ENCODE measurements at regions not wholly inside any gene's neighbourhood (a gene's known extent, or its start where the extent isn't known, plus 50 kb on each side); places are given as distances from the start of the nearest gene placed in this dataset.

GRCh38 chr13:59480396-59481259 lies 683.1 kb downstream of the DIAPH3 start:
- DNase-seq (ENCODE audit: low spot score), result peak; percentile 33

GRCh38 chr13:59483501-59484145 lies 680.1 kb downstream of the DIAPH3 start:
- DNase-seq (ENCODE audit: low spot score), result peak; percentile 47

- no peak for DNase-seq (ENCODE audit: low spot score)
Observed at GRCh38 chr13:59487883-59488282, 675.8 kb downstream of the DIAPH3 start.

GRCh38 chr13:59488436-59488835 lies 675.3 kb downstream of the DIAPH3 start:
- DNase-seq (ENCODE audit: low spot score), result no peak

- DNase-seq (ENCODE audit: low spot score), result no peak
Observed at GRCh38 chr13:59490651-59491050, 673.1 kb downstream of the DIAPH3 start.

- no peak for DNase-seq (ENCODE audit: low spot score)
Observed at GRCh38 chr13:59492030-59492636, 671.6 kb downstream of the DIAPH3 start.

- no peak for DNase-seq (ENCODE audit: low spot score)
Observed at GRCh38 chr13:59493436-59493965, 670.2 kb downstream of the DIAPH3 start.

- no peak for DNase-seq (ENCODE audit: low spot score)
Observed at GRCh38 chr13:59494151-59494550, 669.6 kb downstream of the DIAPH3 start.

GRCh38 chr13:59494560-59494970 lies 669.2 kb downstream of the DIAPH3 start:
- no peak for DNase-seq (ENCODE audit: low spot score)

- no peak for DNase-seq (ENCODE audit: low spot score)
Observed at GRCh38 chr13:59495299-59495698, 668.4 kb downstream of the DIAPH3 start.

- no peak for DNase-seq (ENCODE audit: low spot score)
Observed at GRCh38 chr13:59495936-59496512, 667.7 kb downstream of the DIAPH3 start.

GRCh38 chr13:59497621-59498247 lies 666.0 kb downstream of the DIAPH3 start:
- DNase-seq (ENCODE audit: low spot score), result no peak

GRCh38 chr13:59501004-59501403 lies 662.7 kb downstream of the DIAPH3 start:
- no peak for DNase-seq (ENCODE audit: low spot score)

- DNase-seq (ENCODE audit: low spot score), result no peak
Observed at GRCh38 chr13:59504407-59504806, 659.3 kb downstream of the DIAPH3 start.

- DNase-seq (ENCODE audit: low spot score), result no peak
Observed at GRCh38 chr13:59510386-59510785, 653.3 kb downstream of the DIAPH3 start.

- no peak for DNase-seq (ENCODE audit: low spot score)
Observed at GRCh38 chr13:59513686-59514085, 650.0 kb downstream of the DIAPH3 start.

- DNase-seq (ENCODE audit: low spot score), result no peak
Observed at GRCh38 chr13:59514316-59514715, 649.4 kb downstream of the DIAPH3 start.

- no peak for DNase-seq (ENCODE audit: low spot score)
Observed at GRCh38 chr13:59519819-59520218, 643.9 kb downstream of the DIAPH3 start.

GRCh38 chr13:59521549-59521948 lies 642.2 kb downstream of the DIAPH3 start:
- DNase-seq (ENCODE audit: low spot score), result no peak

GRCh38 chr13:59522652-59523051 lies 641.1 kb downstream of the DIAPH3 start:
- DNase-seq (ENCODE audit: low spot score), result no peak

GRCh38 chr13:59527500-59527899 lies 636.2 kb downstream of the DIAPH3 start:
- DNase-seq (ENCODE audit: low spot score), result no peak

Data from SK-N-DZ (cell line).